Thyroid gland (tissue), 4 donors: ENCODE measurements at regions not wholly inside any gene's neighbourhood (a gene's known extent, or its start where the extent isn't known, plus 50 kb on each side); places are given as distances from the start of the nearest gene placed in this dataset.

Experiments
- DNase-seq, 2 donors: peaks; one replicate each; pipeline ENCODE4 v3.0.0-alpha.2; 2019
- H3K27ac ChIP-seq, 3 donors: fragments of 200-600 bp; sonication (generic); 1 replicate in 2 of 3; 2 replicates in 1 of 3; pipeline ENCODE4 v1.5.1; 2016 to 2019; ENCODE audit warnings: mild to moderate bottlenecking in 1 of 3, moderate library complexity in 1 of 3
- H3K27me3 ChIP-seq: fragments of 200-600 bp; sonication (generic); one replicate; pipeline ENCODE4 v1.5.1; 2019
- H3K36me3 ChIP-seq, 2 donors: fragments of 200-600 bp; sonication (generic); one replicate each; pipeline ENCODE4 v1.5.1; 2016 to 2019
- H3K4me1 ChIP-seq, 2 donors: fragments of 200-600 bp; sonication (generic); one replicate each; pipeline ENCODE4 v1.5.1; 2017 to 2019
- H3K4me3 ChIP-seq, 3 donors: fragments of 200-600 bp; sonication (generic); replicated peaks in 1 of 3; 1 replicate in 2 of 3; 2 replicates in 1 of 3; pipeline ENCODE4 v1.5.1; 2016; ENCODE audit warnings: mild to moderate bottlenecking in 1 of 3
- H3K9me3 ChIP-seq: fragments of 200-600 bp; sonication (generic); one replicate; pipeline ENCODE4 v1.5.1; 2017
- POLR2A ChIP-seq, 2 donors: fragments of 450-650 bp; IDR thresholded peaks; one replicate each; pipeline ENCODE4 v1.6.1; 2017; ENCODE audit warnings: antibody characterized with exemption in 2 of 2, mild to moderate bottlenecking in 2 of 2, moderate library complexity in 1 of 2
- WGBS, 2 donors: methylation state at CpG; one replicate each; pipeline ENCODE4 v1.1.5; 2017; 5-methylcytosine and 5-hydroxymethylcytosine counted together
- intact Hi-C: fragments of 100-400 bp; cut with DNase I; formaldehyde crosslinking; loops from one replicate; pipeline ENCODE4 v1.15.1; 2023
- TF ChIP-seq, protein P1 (sequence below), 6 experiments: fragments of 200-600 bp in 3 of 6; fragments of 450-650 bp in 3 of 6; sonication (generic) in 3 of 6; IDR thresholded peaks; one replicate each; pipeline ENCODE4 v1.5.1; 2016 to 2019; ENCODE audit warnings: antibody characterized with exemption in 6 of 6, mild to moderate bottlenecking in 2 of 6, inconsistent platforms in 1 of 6, moderate library complexity in 1 of 6

DNA sequence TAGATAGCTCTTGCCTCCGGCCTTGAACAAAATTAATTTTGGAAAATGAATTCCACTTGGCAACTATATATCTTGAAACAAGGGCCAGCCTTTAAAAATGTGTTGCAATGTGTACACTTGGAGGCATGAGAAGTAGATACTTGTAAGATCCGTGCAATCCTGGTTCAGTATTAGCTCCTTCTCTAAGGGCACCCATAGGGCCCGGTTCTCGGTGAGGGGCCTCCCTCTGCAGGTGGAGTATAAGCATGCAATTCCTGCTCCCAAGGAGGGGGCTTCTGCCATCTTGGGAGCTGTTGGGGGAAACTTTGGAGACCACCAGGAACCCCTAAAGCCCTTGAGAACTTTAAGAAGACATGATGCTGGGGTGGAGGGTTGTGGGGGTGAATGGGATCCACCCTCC is 388.7 kb upstream of the RGMA start:
- H3K27me3 ChIP-seq, result no peaks in the 10 kb centered on the region
- no peaks in the 10 kb centered on the region for H3K36me3 ChIP-seq
- H3K27ac ChIP-seq, result no peak overlapping the region
- no peaks in the 10 kb centered on the region for H3K9me3 ChIP-seq
- no peaks in the 10 kb centered on the region for H3K4me1 ChIP-seq
- 57 to 72% methylated on average over 4 of the region's 4 CpGs for WGBS, 2 donors
- intact Hi-C loops, result no loop called here
- H3K4me3 ChIP-seq, result no peak overlapping the region
- DNase-seq, result no peak
- no peak for TF ChIP-seq POLR2A (IDR thresholded peaks at IDR 0.05)
- TF ChIP-seq, protein P1, sequence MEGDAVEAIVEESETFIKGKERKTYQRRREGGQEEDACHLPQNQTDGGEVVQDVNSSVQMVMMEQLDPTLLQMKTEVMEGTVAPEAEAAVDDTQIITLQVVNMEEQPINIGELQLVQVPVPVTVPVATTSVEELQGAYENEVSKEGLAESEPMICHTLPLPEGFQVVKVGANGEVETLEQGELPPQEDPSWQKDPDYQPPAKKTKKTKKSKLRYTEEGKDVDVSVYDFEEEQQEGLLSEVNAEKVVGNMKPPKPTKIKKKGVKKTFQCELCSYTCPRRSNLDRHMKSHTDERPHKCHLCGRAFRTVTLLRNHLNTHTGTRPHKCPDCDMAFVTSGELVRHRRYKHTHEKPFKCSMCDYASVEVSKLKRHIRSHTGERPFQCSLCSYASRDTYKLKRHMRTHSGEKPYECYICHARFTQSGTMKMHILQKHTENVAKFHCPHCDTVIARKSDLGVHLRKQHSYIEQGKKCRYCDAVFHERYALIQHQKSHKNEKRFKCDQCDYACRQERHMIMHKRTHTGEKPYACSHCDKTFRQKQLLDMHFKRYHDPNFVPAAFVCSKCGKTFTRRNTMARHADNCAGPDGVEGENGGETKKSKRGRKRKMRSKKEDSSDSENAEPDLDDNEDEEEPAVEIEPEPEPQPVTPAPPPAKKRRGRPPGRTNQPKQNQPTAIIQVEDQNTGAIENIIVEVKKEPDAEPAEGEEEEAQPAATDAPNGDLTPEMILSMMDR (IDR thresholded peaks at IDR 0.05), result no peak

DNA sequence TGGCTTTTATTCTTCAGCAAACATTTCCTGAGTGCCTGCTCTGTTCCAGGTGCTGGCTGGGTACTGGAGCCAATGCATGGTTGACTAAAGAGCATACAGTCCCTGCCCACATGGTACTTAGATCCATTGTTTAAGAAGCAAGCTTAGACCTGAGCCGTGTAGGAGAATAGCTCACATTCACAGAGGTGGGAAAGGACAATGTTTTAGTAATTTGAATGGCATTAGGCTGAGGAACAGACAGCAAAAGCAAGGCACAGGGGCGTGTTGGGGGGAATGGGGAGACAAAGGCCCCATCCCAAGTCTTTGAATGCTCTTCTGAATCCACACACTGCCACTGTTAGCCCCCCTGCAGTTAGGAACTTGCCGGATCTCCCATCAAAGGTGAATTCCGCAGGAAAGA is 388.2 kb upstream of the RGMA start:
- 44 to 55% methylated on average over 4 of the region's 4 CpGs for WGBS, 2 donors
- Histone ChIP-seq H3K4me1 (no peaks in the 10 kb centered on the region), H3K4me3 (no peak overlapping the region), H3K36me3 (no peaks in the 10 kb centered on the region), H3K9me3 (no peaks in the 10 kb centered on the region), H3K27ac (no peak overlapping the region), H3K27me3 (no peaks in the 10 kb centered on the region)
- intact Hi-C loops, result no loop called here
- TF ChIP-seq POLR2A (IDR thresholded peaks at IDR 0.05), result no peak
- TF ChIP-seq, protein P1 (IDR thresholded peaks at IDR 0.05), result no peak
- DNase-seq, result no peak

DNA sequence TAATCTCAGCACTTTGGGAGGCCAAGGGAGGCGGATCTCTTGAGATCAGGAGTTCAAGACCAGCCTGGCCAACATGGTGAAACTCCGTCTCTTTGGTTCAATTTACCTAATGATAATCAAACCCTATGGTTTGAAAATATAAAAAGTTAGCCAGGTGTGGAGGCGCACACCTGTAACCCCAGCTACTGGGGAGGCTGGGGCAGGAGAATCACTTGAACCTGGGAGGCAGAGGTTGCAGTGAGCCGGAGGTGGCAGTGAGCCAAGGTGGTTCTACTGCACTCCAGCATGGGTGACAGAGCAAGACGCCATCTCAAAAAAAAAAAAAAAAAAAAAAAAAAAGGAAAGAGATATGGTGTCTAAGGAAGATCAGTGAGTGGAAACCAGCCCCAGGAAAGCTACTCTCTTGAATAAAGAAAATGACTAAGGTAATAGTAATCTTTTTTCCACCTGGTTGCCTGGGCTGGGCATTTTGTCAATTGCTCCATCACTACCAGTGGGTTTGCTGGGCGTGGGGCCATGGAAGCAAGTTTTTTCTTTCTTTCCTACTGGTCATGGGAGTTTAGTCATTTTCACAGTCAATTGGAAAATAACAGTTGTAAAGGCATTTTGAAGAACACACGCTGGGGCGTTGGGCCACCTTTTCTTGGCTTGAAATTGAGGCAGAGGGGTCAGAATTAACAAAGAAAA is 387.6 kb upstream of the RGMA start:
- H3K27me3 ChIP-seq, result no peaks in the 10 kb centered on the region
- DNase-seq, result no peak
- TF ChIP-seq, protein P1 (IDR thresholded peaks at IDR 0.05), result no peak
- no peak for TF ChIP-seq POLR2A (IDR thresholded peaks at IDR 0.05)
- H3K36me3 ChIP-seq, result no peaks in the 10 kb centered on the region
- H3K4me1 ChIP-seq, result no peaks in the 10 kb centered on the region
- no peak overlapping the region for H3K27ac ChIP-seq
- no peak overlapping the region for H3K4me3 ChIP-seq
- no peaks in the 10 kb centered on the region for H3K9me3 ChIP-seq
- WGBS, 2 donors, result 76 to 82% methylated on average over 8 of the region's 8 CpGs
- intact Hi-C loops, result no loop called here

DNA sequence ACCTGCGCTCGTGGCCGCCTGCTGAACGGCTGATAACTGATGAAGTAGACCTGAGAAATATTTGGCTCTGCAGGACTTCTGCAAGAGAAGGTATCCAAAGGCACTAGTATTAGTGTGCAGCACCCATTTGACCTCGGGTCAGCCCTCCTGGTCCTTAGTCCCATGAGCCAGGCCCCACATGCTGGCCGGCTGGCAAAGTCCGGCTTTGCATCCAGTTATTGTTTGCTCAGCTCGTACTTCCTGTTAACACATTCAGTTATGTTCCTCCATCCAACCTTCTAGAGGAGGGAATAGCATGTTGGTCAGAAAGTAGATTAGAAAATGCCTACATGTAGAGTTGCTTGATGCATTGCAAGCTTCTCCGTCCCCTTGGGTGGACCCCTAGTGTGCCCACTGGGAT is 385.7 kb upstream of the RGMA start:
- no peaks in the 10 kb centered on the region for H3K4me1 ChIP-seq
- DNase-seq, result no peak
- no peak overlapping the region for H3K27ac ChIP-seq
- H3K9me3 ChIP-seq, result no peaks in the 10 kb centered on the region
- H3K4me3 ChIP-seq, result no peak overlapping the region
- H3K36me3 ChIP-seq, result no peaks in the 10 kb centered on the region
- intact Hi-C loops, result no loop called here
- no peak for TF ChIP-seq POLR2A (IDR thresholded peaks at IDR 0.05)
- TF ChIP-seq, protein P1 (IDR thresholded peaks at IDR 0.05), result no peak
- WGBS, 2 donors, result 75 to 79% methylated on average over 9 of the region's 9 CpGs
- H3K27me3 ChIP-seq, result no peaks in the 10 kb centered on the region

DNA sequence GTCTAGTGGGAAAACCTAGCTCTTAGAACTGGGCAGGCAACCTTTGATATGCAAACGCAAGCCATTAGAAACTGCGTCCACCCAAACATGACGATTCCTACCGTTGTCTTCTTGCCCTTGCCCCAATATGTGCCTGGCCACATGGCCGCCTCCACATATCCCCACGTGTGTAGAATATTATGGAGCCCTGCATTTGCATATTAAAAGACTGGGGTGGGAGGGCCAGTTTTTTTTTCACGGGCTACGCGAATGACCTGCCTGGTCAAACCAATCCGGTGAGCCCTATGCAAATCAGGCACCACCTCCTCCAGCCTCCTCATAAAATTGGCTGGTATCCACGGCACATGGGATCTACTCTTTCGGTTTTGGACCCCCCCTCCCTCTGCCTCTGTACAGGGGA is 381.0 kb upstream of the RGMA start:
- intact Hi-C loops, result no loop called here
- no peak overlapping the region for H3K27ac ChIP-seq
- H3K4me3 ChIP-seq, result no peak overlapping the region
- WGBS, 2 donors, result 79% methylated on average over 12 of the region's 12 CpGs
- no peaks in the 10 kb centered on the region for H3K9me3 ChIP-seq
- no peak for TF ChIP-seq POLR2A (IDR thresholded peaks at IDR 0.05)
- TF ChIP-seq, protein P1 (IDR thresholded peaks at IDR 0.05), result no peak
- H3K36me3 ChIP-seq, result no peaks in the 10 kb centered on the region
- H3K27me3 ChIP-seq, result no peaks in the 10 kb centered on the region
- H3K4me1 ChIP-seq, result no peaks in the 10 kb centered on the region
- no peak for DNase-seq
